ENCODE measurements at regions not wholly inside any gene's neighbourhood (a gene's known extent, or its start where the extent isn't known, plus 50 kb on each side); places are given as distances from the start of the nearest gene placed in this dataset.

- no peaks in the 10 kb centered on the region for H3K27me3 ChIP-seq (ENCODE audit: insufficient read depth, low read length)
- H3K4me1 ChIP-seq (ENCODE audit: insufficient read depth, low read length), result no peaks in the 10 kb centered on the region
- no peaks in the 10 kb centered on the region for H3K9me3 ChIP-seq (ENCODE audit: insufficient read depth, low read depth, low read length)
- no peak overlapping the region for H3K9ac ChIP-seq (ENCODE audit: low read depth, low read length)
- no peaks in the 10 kb centered on the region for H3K36me3 ChIP-seq (ENCODE audit: insufficient read depth, low read depth, low read length)
- H3K4me3 ChIP-seq (ENCODE audit: low read length), result no peak overlapping the region
- H3K27ac ChIP-seq (ENCODE audit: low read length), result no peak overlapping the region
These were observed 173.5 kb upstream of the LRRN1 start for GRCh38 chr3:3625544-3626271.

GRCh38 chr3:3619815-3620214, 179.4 kb upstream of the LRRN1 start:
- H3K9ac ChIP-seq (ENCODE audit: low read depth, low read length), result no peak overlapping the region
- no peak overlapping the region for H3K4me3 ChIP-seq (ENCODE audit: low read length)
- no peaks in the 10 kb centered on the region for H3K4me1 ChIP-seq (ENCODE audit: insufficient read depth, low read length)
- no peak overlapping the region for H3K27ac ChIP-seq (ENCODE audit: low read length)
- no peaks in the 10 kb centered on the region for H3K27me3 ChIP-seq (ENCODE audit: insufficient read depth, low read length)
- H3K9me3 ChIP-seq (ENCODE audit: insufficient read depth, low read depth, low read length), result no peaks in the 10 kb centered on the region
- no peaks in the 10 kb centered on the region for H3K36me3 ChIP-seq (ENCODE audit: insufficient read depth, low read depth, low read length)

- H3K36me3 ChIP-seq (ENCODE audit: insufficient read depth, low read depth, low read length), result no peaks in the 10 kb centered on the region
- no peaks in the 10 kb centered on the region for H3K27me3 ChIP-seq (ENCODE audit: insufficient read depth, low read length)
- H3K9ac ChIP-seq (ENCODE audit: low read depth, low read length), result no peak overlapping the region
- no peaks in the 10 kb centered on the region for H3K9me3 ChIP-seq (ENCODE audit: insufficient read depth, low read depth, low read length)
- H3K4me3 ChIP-seq (ENCODE audit: low read length), result no peak overlapping the region
- H3K4me1 ChIP-seq (ENCODE audit: insufficient read depth, low read length), result no peaks in the 10 kb centered on the region
- H3K27ac ChIP-seq (ENCODE audit: low read length), result no peak overlapping the region
These were observed 180.6 kb upstream of the LRRN1 start for GRCh38 chr3:3618623-3619022.

GRCh38 chr3:3615533-3615932, 183.7 kb upstream of the LRRN1 start:
- Histone ChIP-seq H3K9me3 (ENCODE audit: insufficient read depth, low read depth, low read length) (no peaks in the 10 kb centered on the region), H3K27ac (ENCODE audit: low read length) (no peak overlapping the region), H3K4me1 (ENCODE audit: insufficient read depth, low read length) (no peaks in the 10 kb centered on the region), H3K27me3 (ENCODE audit: insufficient read depth, low read length) (no peaks in the 10 kb centered on the region), H3K36me3 (ENCODE audit: insufficient read depth, low read depth, low read length) (no peaks in the 10 kb centered on the region), H3K9ac (ENCODE audit: low read depth, low read length) (no peak overlapping the region), H3K4me3 (ENCODE audit: low read length) (no peak overlapping the region)

GRCh38 chr3:3610581-3611298, 188.5 kb upstream of the LRRN1 start:
- H3K4me3 ChIP-seq (ENCODE audit: low read length), result no peak overlapping the region
- no peaks in the 10 kb centered on the region for H3K4me1 ChIP-seq (ENCODE audit: insufficient read depth, low read length)
- H3K36me3 ChIP-seq (ENCODE audit: insufficient read depth, low read depth, low read length), result no peaks in the 10 kb centered on the region
- no peak overlapping the region for H3K9ac ChIP-seq (ENCODE audit: low read depth, low read length)
- H3K27me3 ChIP-seq (ENCODE audit: insufficient read depth, low read length), result no peaks in the 10 kb centered on the region
- H3K9me3 ChIP-seq (ENCODE audit: insufficient read depth, low read depth, low read length), result peaks cover 3% of the 10 kb centered on the region
- no peak overlapping the region for H3K27ac ChIP-seq (ENCODE audit: low read length)

- H3K27ac ChIP-seq (ENCODE audit: low read length), result no peak overlapping the region
- no peaks in the 10 kb centered on the region for H3K27me3 ChIP-seq (ENCODE audit: insufficient read depth, low read length)
- H3K9ac ChIP-seq (ENCODE audit: low read depth, low read length), result no peak overlapping the region
- no peaks in the 10 kb centered on the region for H3K36me3 ChIP-seq (ENCODE audit: insufficient read depth, low read depth, low read length)
- no peak overlapping the region for H3K4me3 ChIP-seq (ENCODE audit: low read length)
- peaks cover 3% of the 10 kb centered on the region for H3K9me3 ChIP-seq (ENCODE audit: insufficient read depth, low read depth, low read length)
- peaks cover 9% of the 10 kb centered on the region; the same call in 1 of the 2 replicates for H3K4me1 ChIP-seq (ENCODE audit: insufficient read depth, low read length)
These were observed 192.9 kb upstream of the LRRN1 start for GRCh38 chr3:3606321-3606720.

- H3K9me3 ChIP-seq (ENCODE audit: insufficient read depth, low read depth, low read length), result peaks cover 3% of the 10 kb centered on the region
- H3K4me1 ChIP-seq (ENCODE audit: insufficient read depth, low read length), result peaks cover 9% of the 10 kb centered on the region; the same call in 1 of the 2 replicates
- H3K9ac ChIP-seq (ENCODE audit: low read depth, low read length), result no peak overlapping the region
- H3K27me3 ChIP-seq (ENCODE audit: insufficient read depth, low read length), result no peaks in the 10 kb centered on the region
- H3K4me3 ChIP-seq (ENCODE audit: low read length), result no peak overlapping the region
- no peaks in the 10 kb centered on the region for H3K36me3 ChIP-seq (ENCODE audit: insufficient read depth, low read depth, low read length)
- H3K27ac ChIP-seq (ENCODE audit: low read length), result no peak overlapping the region
These were observed 194.0 kb upstream of the LRRN1 start for GRCh38 chr3:3605226-3605625.

- Histone ChIP-seq H3K4me1 (ENCODE audit: insufficient read depth, low read length) (peaks cover 9% of the 10 kb centered on the region; the same call in 1 of the 2 replicates), H3K9ac (ENCODE audit: low read depth, low read length) (no peak overlapping the region), H3K27ac (ENCODE audit: low read length) (no peak overlapping the region), H3K27me3 (ENCODE audit: insufficient read depth, low read length) (no peaks in the 10 kb centered on the region), H3K4me3 (ENCODE audit: low read length) (no peak overlapping the region), H3K9me3 (ENCODE audit: insufficient read depth, low read depth, low read length) (no peaks in the 10 kb centered on the region), H3K36me3 (ENCODE audit: insufficient read depth, low read depth, low read length) (no peaks in the 10 kb centered on the region)
These were observed 195.9 kb upstream of the LRRN1 start for GRCh38 chr3:3603351-3603750.

- Histone ChIP-seq H3K9me3 (ENCODE audit: insufficient read depth, low read depth, low read length) (no peaks in the 10 kb centered on the region), H3K4me1 (ENCODE audit: insufficient read depth, low read length) (peaks cover 9% of the 10 kb centered on the region; the same call in 1 of the 2 replicates), H3K36me3 (ENCODE audit: insufficient read depth, low read depth, low read length) (no peaks in the 10 kb centered on the region), H3K27me3 (ENCODE audit: insufficient read depth, low read length) (no peaks in the 10 kb centered on the region), H3K27ac (ENCODE audit: low read length) (no peak overlapping the region), H3K4me3 (ENCODE audit: low read length) (no peak overlapping the region), H3K9ac (ENCODE audit: low read depth, low read length) (no peak overlapping the region)
These were observed 198.4 kb upstream of the LRRN1 start for GRCh38 chr3:3600665-3601340.

- Histone ChIP-seq H3K36me3 (ENCODE audit: insufficient read depth, low read depth, low read length) (no peaks in the 10 kb centered on the region), H3K4me3 (ENCODE audit: low read length) (no peak overlapping the region), H3K4me1 (ENCODE audit: insufficient read depth, low read length) (no peaks in the 10 kb centered on the region), H3K27ac (ENCODE audit: low read length) (no peak overlapping the region), H3K27me3 (ENCODE audit: insufficient read depth, low read length) (no peaks in the 10 kb centered on the region), H3K9me3 (ENCODE audit: insufficient read depth, low read depth, low read length) (no peaks in the 10 kb centered on the region), H3K9ac (ENCODE audit: low read depth, low read length) (no peak overlapping the region)
These were observed 200.2 kb upstream of the LRRN1 start for GRCh38 chr3:3599016-3599415.

- H3K4me1 ChIP-seq (ENCODE audit: insufficient read depth, low read length), result no peaks in the 10 kb centered on the region
- no peaks in the 10 kb centered on the region for H3K27me3 ChIP-seq (ENCODE audit: insufficient read depth, low read length)
These were observed 204.2 kb upstream of the LRRN1 start for GRCh38 chr3:3594986-3595385.

GRCh38 chr3:3589715-3590130, 209.5 kb upstream of the LRRN1 start:
- Histone ChIP-seq H3K27ac (ENCODE audit: low read length) (no peak overlapping the region), H3K4me3 (ENCODE audit: low read length) (no peak overlapping the region), H3K4me1 (ENCODE audit: insufficient read depth, low read length) (no peaks in the 10 kb centered on the region), H3K36me3 (ENCODE audit: insufficient read depth, low read depth, low read length) (no peaks in the 10 kb centered on the region), H3K9me3 (ENCODE audit: insufficient read depth, low read depth, low read length) (no peaks in the 10 kb centered on the region), H3K9ac (ENCODE audit: low read depth, low read length) (no peak overlapping the region), H3K27me3 (ENCODE audit: insufficient read depth, low read length) (no peaks in the 10 kb centered on the region)

More at GRCh38 chr3:3594986-3595385, 204.2 kb upstream of the LRRN1 start:
- H3K27ac ChIP-seq (ENCODE audit: low read length), result no peak overlapping the region
- no peak overlapping the region for H3K4me3 ChIP-seq (ENCODE audit: low read length)
- H3K9ac ChIP-seq (ENCODE audit: low read depth, low read length), result no peak overlapping the region
- no peaks in the 10 kb centered on the region for H3K9me3 ChIP-seq (ENCODE audit: insufficient read depth, low read depth, low read length)
- no peaks in the 10 kb centered on the region for H3K36me3 ChIP-seq (ENCODE audit: insufficient read depth, low read depth, low read length)
